Liver (tissue), 8 donors: ENCODE measurements at regions not wholly inside any gene's neighbourhood (a gene's known extent, or its start where the extent isn't known, plus 50 kb on each side); places are given as distances from the start of the nearest gene placed in this dataset.
A peak's percentile ranks its signal among the peaks of the same experiment; 100 is the strongest.

Source experiments
- DNase-seq: peaks from one replicate; pipeline ENCODE4 v3.0.0-alpha.2; 2017; ENCODE audit warnings: low spot score
- H3K27ac ChIP-seq, 2 donors: one replicate each; pipeline ENCODE4 v1.7.0; 2013; ENCODE audit warnings: inconsistent platforms in 2 of 2, low read length in 2 of 2, control low read depth in 1 of 2, low read depth in 1 of 2, mild to moderate bottlenecking in 1 of 2
- H3K27me3 ChIP-seq, 4 donors: one replicate each; pipeline versions ENCODE4 v1.6.1 to v1.7.0; 2013; ENCODE audit warnings: low read length in 3 of 4, inconsistent platforms in 1 of 4, mild to moderate bottlenecking in 1 of 4, moderate library complexity in 1 of 4; ENCODE audit not compliant: control insufficient read depth in 4 of 4, insufficient read depth in 4 of 4
- H3K36me3 ChIP-seq, 4 donors: one replicate each; pipeline versions ENCODE4 v1.6.1 to v1.7.0; 2013; ENCODE audit warnings: low read length in 3 of 4, mild to moderate bottlenecking in 3 of 4, low read depth in 1 of 4, moderate library complexity in 1 of 4; ENCODE audit not compliant: control insufficient read depth in 4 of 4, insufficient read depth in 3 of 4
- H3K4me1 ChIP-seq, 4 donors: one replicate each; pipeline versions ENCODE4 v1.6.1 to v1.7.0; 2013; ENCODE audit warnings: low read length in 3 of 4, mild to moderate bottlenecking in 3 of 4, moderate library complexity in 1 of 4; ENCODE audit not compliant: control insufficient read depth in 4 of 4, insufficient read depth in 4 of 4
- H3K4me3 ChIP-seq, 3 donors: one replicate each; pipeline versions ENCODE4 v1.6.1 to v1.7.0; 2013; ENCODE audit warnings: low read length in 3 of 3, control low read depth in 1 of 3, low read depth in 1 of 3, mild to moderate bottlenecking in 1 of 3
- H3K9ac ChIP-seq, 2 donors: one replicate each; pipeline ENCODE4 v1.7.0; 2013; ENCODE audit warnings: low read length in 2 of 2, mild to moderate bottlenecking in 2 of 2, moderate library complexity in 2 of 2, control low read depth in 1 of 2, low read depth in 1 of 2
- H3K9me3 ChIP-seq, 4 donors: one replicate each; pipeline versions ENCODE4 v1.6.1 to v1.7.0; 2013; ENCODE audit warnings: low read length in 3 of 4; ENCODE audit not compliant: control insufficient read depth in 4 of 4
- EGR1 ChIP-seq, 2 donors: IDR thresholded peaks; 2 replicates each; pipeline ENCODE4 v1.6.1; 2016 to 2018; ENCODE audit warnings: antibody characterized with exemption in 2 of 2, low read depth in 2 of 2
- FOXA1 ChIP-seq: IDR thresholded peaks from 2 replicates; pipeline ENCODE4 v1.6.1; 2016; ENCODE audit warnings: antibody characterized with exemption
- FOXA2 ChIP-seq: IDR thresholded peaks from 2 replicates; pipeline ENCODE4 v1.6.1; 2016; ENCODE audit warnings: antibody characterized with exemption
- GABPA ChIP-seq, 2 donors: IDR thresholded peaks in 1 of 2; conservative IDR thresholded peaks in 1 of 2; 2 replicates each; pipeline ENCODE4 v1.6.1; 2016; ENCODE audit warnings: antibody characterized with exemption in 2 of 2, mild to moderate bottlenecking in 1 of 2, moderate library complexity in 1 of 2
- HNF4A ChIP-seq, 2 donors: conservative IDR thresholded peaks; 2 replicates each; pipeline ENCODE4 v1.6.1; 2016; ENCODE audit warnings: antibody characterized with exemption in 2 of 2, mild to moderate bottlenecking in 2 of 2
- HNF4G ChIP-seq: IDR thresholded peaks from 2 replicates; pipeline ENCODE4 v1.6.1; 2016; ENCODE audit warnings: antibody characterized with exemption
- JUND ChIP-seq, 2 donors: IDR thresholded peaks; 2 replicates each; pipeline ENCODE4 v1.6.1; 2016; ENCODE audit warnings: antibody characterized with exemption in 2 of 2
- NR2F2 ChIP-seq: IDR thresholded peaks from 2 replicates; pipeline ENCODE4 v1.6.1; 2016; ENCODE audit warnings: antibody characterized with exemption
- RAD21 ChIP-seq, 2 donors: IDR thresholded peaks; 2 replicates each; pipeline ENCODE4 v1.6.1; 2016; ENCODE audit warnings: antibody characterized with exemption in 2 of 2, mild to moderate bottlenecking in 2 of 2
- RXRA ChIP-seq, 2 donors: IDR thresholded peaks; 2 replicates each; pipeline ENCODE4 v1.6.1; 2017 to 2018; ENCODE audit warnings: antibody characterized with exemption in 2 of 2, mild to moderate bottlenecking in 1 of 2
- SP1 ChIP-seq: IDR thresholded peaks from 2 replicates; pipeline ENCODE4 v1.6.1; 2018; ENCODE audit warnings: antibody characterized with exemption, mild to moderate bottlenecking
- TAF1 ChIP-seq: conservative IDR thresholded peaks from 2 replicates; pipeline ENCODE4 v1.6.1; 2016; ENCODE audit warnings: antibody characterized with exemption, mild to moderate bottlenecking
- YY1 ChIP-seq: IDR thresholded peaks from 2 replicates; pipeline ENCODE4 v1.6.1; 2016; ENCODE audit warnings: antibody characterized with exemption, mild to moderate bottlenecking
- WGBS: extraction: QIAGEN DNeasy Blood & Tissue Kit; methylation state at CpG from one replicate; pipeline ENCODE4 v1.1.7; 2013; 5-methylcytosine and 5-hydroxymethylcytosine counted together
- TF ChIP-seq, protein P1 (sequence below): fragments of 150-350 bp; IDR thresholded peaks from 2 replicates; pipeline ENCODE4 v1.5.1; 2017; ENCODE audit warnings: improper control_type of control experiment, low read depth, low read length; ENCODE audit not compliant: missing input control
- TF ChIP-seq, protein P2 (sequence below): IDR thresholded peaks from 2 replicates; pipeline ENCODE4 v1.6.1; 2016; ENCODE audit warnings: antibody characterized with exemption
- TF ChIP-seq, protein P3 (sequence below): IDR thresholded peaks from 2 replicates; pipeline ENCODE4 v1.6.1; 2016; ENCODE audit warnings: antibody characterized with exemption
- TF ChIP-seq, protein P4 (sequence below): IDR thresholded peaks from 2 replicates; pipeline ENCODE4 v1.6.1; 2016; ENCODE audit warnings: antibody characterized with exemption
- TF ChIP-seq, protein P5 (sequence below): IDR thresholded peaks from 2 replicates; pipeline ENCODE4 v1.6.1; 2016; ENCODE audit warnings: antibody characterized with exemption, mild to moderate bottlenecking
- donor health status: healthy.
- donor health status: healthy.
- donor health status: healthy.
- donor health status: healthy.
- donor health status: healthy.

DNA sequence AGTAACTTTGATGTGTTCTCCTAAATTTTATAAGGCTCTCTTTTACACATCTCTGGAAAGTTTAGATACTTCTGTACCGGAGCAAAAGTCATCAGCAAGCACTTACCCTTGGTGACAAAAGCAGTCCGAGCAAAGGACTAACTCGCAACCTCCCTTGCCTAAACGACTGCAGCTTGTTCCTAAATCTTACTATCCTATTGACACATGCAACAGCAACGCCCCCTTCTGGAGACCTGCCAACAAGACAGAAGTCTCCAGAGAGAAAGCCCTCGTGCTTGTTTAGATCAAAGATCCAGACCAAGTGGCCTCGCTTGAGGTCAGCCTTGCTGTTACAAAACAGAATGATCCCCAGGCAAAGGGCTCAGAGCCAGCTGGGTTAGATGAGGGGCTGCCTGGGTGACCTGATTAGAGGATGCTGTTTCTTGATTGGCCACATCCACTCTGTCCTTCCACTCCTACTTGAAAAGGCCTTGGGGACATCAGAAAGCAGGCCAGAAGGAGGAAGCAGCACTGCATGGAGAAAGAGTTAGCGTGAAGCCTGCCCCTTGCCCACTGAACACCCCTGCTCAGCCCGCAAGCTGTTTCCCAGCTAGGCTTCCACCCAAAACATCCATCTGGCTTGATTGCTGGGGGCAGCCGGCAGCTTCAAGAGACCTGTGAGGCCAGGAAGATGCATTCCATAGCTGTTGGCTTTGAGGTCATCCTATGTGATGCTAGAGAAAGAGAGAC, 94.3 kb downstream of the HNRNPLL start:
- H3K4me1 ChIP-seq = peaks cover 0 to 7% (median 3%) of the 10 kb centered on the region in 4 donors
- peak; percentile 74 to 80 for TF ChIP-seq RAD21 (IDR thresholded peaks at IDR 0.05)
- TF ChIP-seq SP1 = no peak
- TF ChIP-seq, protein P1, sequence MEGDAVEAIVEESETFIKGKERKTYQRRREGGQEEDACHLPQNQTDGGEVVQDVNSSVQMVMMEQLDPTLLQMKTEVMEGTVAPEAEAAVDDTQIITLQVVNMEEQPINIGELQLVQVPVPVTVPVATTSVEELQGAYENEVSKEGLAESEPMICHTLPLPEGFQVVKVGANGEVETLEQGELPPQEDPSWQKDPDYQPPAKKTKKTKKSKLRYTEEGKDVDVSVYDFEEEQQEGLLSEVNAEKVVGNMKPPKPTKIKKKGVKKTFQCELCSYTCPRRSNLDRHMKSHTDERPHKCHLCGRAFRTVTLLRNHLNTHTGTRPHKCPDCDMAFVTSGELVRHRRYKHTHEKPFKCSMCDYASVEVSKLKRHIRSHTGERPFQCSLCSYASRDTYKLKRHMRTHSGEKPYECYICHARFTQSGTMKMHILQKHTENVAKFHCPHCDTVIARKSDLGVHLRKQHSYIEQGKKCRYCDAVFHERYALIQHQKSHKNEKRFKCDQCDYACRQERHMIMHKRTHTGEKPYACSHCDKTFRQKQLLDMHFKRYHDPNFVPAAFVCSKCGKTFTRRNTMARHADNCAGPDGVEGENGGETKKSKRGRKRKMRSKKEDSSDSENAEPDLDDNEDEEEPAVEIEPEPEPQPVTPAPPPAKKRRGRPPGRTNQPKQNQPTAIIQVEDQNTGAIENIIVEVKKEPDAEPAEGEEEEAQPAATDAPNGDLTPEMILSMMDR = peak; percentile 31
- TF ChIP-seq HNF4A (conservative IDR thresholded peaks at IDR 0.05) = peak in 1 of 2 donors; percentile 30
- TF ChIP-seq GABPA (IDR thresholded peaks at IDR 0.05 in 1 of 2, conservative IDR thresholded peaks at IDR 0.05 in 1 of 2) = no peak
- peak; percentile 89 for TF ChIP-seq NR2F2
- no peak for TF ChIP-seq JUND (IDR thresholded peaks at IDR 0.05)
- peak; percentile 49 to 69 for TF ChIP-seq RXRA (IDR thresholded peaks at IDR 0.05)
- H3K9me3 ChIP-seq = no peaks in the 10 kb centered on the region
- H3K36me3 ChIP-seq = no peaks in the 10 kb centered on the region
- no peaks in the 10 kb centered on the region for H3K27me3 ChIP-seq
- no peak overlapping the region for H3K27ac ChIP-seq
- DNase-seq = peak; percentile 88
- H3K9ac ChIP-seq = no peak overlapping the region
- H3K4me3 ChIP-seq = no peak overlapping the region
- 43% methylated on average over 10 of the region's 10 CpGs for WGBS

DNA sequence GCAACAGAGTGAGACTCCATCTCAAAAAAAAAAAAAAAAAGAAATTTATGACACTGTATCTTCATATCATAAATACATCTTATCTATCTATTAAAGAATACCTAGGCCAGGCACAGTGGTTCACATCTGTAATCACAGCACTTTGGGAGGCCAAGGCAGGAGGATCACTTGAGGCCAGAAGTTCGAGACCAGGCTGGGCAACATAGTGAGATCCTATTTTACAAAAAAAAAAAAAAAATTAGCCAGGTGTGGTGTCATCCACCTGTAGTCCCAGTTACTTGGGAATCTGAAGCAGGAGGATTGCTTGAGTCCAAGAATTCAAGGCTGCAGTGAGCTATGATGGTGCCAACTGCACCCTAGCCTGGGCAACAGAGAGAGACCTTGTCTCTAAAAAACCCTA, 95.0 kb downstream of the HNRNPLL start:
- Histone ChIP-seq H3K9ac (no peak overlapping the region), H3K9me3 (no peaks in the 10 kb centered on the region), H3K27me3 (no peaks in the 10 kb centered on the region), H3K4me3 (no peak overlapping the region), H3K36me3 (no peaks in the 10 kb centered on the region), H3K4me1 (peaks cover 0 to 7% (median 3%) of the 10 kb centered on the region in 4 donors), H3K27ac (no peak overlapping the region)
- WGBS = 92% methylated on average over 1 of the region's 1 CpG
- DNase-seq = no peak
- TF ChIP-seq FOXA2 = no peak
- TF ChIP-seq, protein P2, sequence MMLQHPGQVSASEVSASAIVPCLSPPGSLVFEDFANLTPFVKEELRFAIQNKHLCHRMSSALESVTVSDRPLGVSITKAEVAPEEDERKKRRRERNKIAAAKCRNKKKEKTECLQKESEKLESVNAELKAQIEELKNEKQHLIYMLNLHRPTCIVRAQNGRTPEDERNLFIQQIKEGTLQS = no peak
- no peak for TF ChIP-seq HNF4G
- TF ChIP-seq, protein P1 = no peak
- TF ChIP-seq, protein P3, sequence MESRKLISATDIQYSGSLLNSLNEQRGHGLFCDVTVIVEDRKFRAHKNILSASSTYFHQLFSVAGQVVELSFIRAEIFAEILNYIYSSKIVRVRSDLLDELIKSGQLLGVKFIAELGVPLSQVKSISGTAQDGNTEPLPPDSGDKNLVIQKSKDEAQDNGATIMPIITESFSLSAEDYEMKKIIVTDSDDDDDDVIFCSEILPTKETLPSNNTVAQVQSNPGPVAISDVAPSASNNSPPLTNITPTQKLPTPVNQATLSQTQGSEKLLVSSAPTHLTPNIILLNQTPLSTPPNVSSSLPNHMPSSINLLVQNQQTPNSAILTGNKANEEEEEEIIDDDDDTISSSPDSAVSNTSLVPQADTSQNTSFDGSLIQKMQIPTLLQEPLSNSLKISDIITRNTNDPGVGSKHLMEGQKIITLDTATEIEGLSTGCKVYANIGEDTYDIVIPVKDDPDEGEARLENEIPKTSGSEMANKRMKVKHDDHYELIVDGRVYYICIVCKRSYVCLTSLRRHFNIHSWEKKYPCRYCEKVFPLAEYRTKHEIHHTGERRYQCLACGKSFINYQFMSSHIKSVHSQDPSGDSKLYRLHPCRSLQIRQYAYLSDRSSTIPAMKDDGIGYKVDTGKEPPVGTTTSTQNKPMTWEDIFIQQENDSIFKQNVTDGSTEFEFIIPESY = no peak
- no peak for TF ChIP-seq YY1
- no peak for TF ChIP-seq JUND (IDR thresholded peaks at IDR 0.05)
- no peak for TF ChIP-seq HNF4A (conservative IDR thresholded peaks at IDR 0.05)
- TF ChIP-seq TAF1 = no peak
- no peak for TF ChIP-seq RAD21 (IDR thresholded peaks at IDR 0.05)
- TF ChIP-seq EGR1 (IDR thresholded peaks at IDR 0.05; ENCODE audit: low read depth in 2 of 2) = no peak
- TF ChIP-seq FOXA1 = no peak
- TF ChIP-seq GABPA (IDR thresholded peaks at IDR 0.05 in 1 of 2, conservative IDR thresholded peaks at IDR 0.05 in 1 of 2) = no peak
- TF ChIP-seq, protein P4, sequence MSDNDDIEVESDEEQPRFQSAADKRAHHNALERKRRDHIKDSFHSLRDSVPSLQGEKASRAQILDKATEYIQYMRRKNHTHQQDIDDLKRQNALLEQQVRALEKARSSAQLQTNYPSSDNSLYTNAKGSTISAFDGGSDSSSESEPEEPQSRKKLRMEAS = no peak
- TF ChIP-seq, protein P5, sequence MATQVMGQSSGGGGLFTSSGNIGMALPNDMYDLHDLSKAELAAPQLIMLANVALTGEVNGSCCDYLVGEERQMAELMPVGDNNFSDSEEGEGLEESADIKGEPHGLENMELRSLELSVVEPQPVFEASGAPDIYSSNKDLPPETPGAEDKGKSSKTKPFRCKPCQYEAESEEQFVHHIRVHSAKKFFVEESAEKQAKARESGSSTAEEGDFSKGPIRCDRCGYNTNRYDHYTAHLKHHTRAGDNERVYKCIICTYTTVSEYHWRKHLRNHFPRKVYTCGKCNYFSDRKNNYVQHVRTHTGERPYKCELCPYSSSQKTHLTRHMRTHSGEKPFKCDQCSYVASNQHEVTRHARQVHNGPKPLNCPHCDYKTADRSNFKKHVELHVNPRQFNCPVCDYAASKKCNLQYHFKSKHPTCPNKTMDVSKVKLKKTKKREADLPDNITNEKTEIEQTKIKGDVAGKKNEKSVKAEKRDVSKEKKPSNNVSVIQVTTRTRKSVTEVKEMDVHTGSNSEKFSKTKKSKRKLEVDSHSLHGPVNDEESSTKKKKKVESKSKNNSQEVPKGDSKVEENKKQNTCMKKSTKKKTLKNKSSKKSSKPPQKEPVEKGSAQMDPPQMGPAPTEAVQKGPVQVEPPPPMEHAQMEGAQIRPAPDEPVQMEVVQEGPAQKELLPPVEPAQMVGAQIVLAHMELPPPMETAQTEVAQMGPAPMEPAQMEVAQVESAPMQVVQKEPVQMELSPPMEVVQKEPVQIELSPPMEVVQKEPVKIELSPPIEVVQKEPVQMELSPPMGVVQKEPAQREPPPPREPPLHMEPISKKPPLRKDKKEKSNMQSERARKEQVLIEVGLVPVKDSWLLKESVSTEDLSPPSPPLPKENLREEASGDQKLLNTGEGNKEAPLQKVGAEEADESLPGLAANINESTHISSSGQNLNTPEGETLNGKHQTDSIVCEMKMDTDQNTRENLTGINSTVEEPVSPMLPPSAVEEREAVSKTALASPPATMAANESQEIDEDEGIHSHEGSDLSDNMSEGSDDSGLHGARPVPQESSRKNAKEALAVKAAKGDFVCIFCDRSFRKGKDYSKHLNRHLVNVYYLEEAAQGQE = no peak
- no peak for TF ChIP-seq SP1
- TF ChIP-seq NR2F2 = no peak
